ENCODE measurements at regions not wholly inside any gene's neighbourhood (a gene's known extent, or its start where the extent isn't known, plus 50 kb on each side); places are given as distances from the start of the nearest gene placed in this dataset.

DNA sequence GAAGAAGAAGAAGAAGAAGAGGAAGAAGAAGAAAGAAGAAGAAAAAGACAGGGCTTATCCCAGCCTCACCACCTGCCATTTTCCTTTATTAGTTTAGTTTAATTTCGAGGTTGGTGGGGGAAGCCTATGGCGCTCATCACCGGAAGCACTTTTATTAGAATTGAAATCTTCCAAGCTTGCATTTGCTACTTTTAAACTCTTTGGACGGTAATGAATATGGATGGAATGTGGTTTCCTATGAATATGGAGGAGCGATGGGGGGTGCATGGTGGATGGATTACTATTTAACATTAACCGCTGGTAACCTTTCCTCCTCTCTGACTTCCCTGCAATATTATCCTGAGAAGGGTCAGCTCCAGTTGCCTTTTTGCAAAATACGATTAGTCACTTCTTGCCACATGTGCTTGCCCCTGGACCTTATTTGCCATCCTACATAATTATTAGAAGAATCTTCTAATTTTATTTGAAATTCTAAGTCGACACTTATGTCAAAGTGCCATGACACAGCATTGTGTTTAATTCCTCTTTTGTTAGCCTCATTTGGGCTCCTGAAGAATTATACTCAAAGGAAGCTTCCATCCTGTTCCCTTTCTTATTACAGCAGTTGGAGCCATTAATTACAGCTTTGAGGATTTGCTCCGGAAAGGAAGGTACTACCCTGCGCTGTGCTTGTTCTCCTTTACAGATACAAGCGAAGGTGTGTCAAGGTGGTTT is 424.5 kb downstream of the VRK1 start:
- in situ Hi-C loops (cut with MboI; ENCODE audit: low sequenced_read_pairs, unreplicated experiment) = no loop called here
- TF ChIP-seq, protein P1, sequence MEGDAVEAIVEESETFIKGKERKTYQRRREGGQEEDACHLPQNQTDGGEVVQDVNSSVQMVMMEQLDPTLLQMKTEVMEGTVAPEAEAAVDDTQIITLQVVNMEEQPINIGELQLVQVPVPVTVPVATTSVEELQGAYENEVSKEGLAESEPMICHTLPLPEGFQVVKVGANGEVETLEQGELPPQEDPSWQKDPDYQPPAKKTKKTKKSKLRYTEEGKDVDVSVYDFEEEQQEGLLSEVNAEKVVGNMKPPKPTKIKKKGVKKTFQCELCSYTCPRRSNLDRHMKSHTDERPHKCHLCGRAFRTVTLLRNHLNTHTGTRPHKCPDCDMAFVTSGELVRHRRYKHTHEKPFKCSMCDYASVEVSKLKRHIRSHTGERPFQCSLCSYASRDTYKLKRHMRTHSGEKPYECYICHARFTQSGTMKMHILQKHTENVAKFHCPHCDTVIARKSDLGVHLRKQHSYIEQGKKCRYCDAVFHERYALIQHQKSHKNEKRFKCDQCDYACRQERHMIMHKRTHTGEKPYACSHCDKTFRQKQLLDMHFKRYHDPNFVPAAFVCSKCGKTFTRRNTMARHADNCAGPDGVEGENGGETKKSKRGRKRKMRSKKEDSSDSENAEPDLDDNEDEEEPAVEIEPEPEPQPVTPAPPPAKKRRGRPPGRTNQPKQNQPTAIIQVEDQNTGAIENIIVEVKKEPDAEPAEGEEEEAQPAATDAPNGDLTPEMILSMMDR (IDR thresholded peaks at IDR 0.05; ENCODE audit: borderline replicate concordance, control extremely low read depth, extremely low read depth, insufficient read depth, missing control alignments) = no peak
- DNase-seq (ENCODE audit: low spot score) = no peak

DNA sequence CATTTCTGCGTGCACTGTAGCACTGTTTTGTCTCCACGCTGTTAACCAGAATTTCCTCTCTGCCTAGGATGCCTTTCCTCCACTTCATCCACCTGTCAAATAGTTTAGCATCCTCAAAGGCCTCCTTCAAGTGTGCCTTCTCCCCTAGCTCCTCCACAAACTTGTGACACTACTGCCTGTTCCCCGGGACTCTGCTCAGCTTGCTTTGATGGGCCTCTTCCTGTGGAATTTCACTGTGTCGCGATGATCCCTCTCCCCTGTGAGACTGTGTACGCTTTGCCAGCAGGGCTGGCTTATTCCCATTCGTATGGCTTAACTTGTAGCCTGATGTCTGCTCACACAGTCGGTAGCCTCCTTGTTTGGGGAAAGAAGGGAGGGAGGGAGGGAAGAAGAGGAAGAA is 426.8 kb downstream of the VRK1 start:
- TF ChIP-seq, protein P1 (IDR thresholded peaks at IDR 0.05; ENCODE audit: borderline replicate concordance, control extremely low read depth, extremely low read depth, insufficient read depth, missing control alignments) = no peak
- in situ Hi-C loops (cut with MboI; ENCODE audit: low sequenced_read_pairs, unreplicated experiment) = no loop called here
- no peak for DNase-seq (ENCODE audit: low spot score)

DNA sequence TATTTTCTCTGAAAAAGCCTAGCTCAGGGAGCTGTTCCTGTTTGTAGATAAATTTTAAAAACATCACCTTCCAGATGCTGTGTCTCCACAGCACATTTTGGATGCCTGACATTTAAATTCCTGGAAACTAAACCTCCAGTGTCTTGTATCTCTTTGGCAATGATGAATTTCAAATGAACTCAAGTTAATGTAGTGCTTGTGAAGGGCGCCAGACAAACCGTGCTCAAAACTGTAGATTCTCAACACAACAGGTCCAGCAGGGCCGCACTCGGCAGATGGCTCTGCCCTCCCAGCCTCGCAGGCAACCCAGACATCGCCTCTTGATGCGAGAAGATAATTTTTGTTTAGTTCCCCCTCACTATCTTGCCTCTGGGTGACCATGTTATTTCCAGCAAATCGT is 432.9 kb downstream of the VRK1 start:
- in situ Hi-C loops (cut with MboI; ENCODE audit: low sequenced_read_pairs, unreplicated experiment) = no loop called here
- DNase-seq (ENCODE audit: low spot score) = no peak
- TF ChIP-seq, protein P1 (IDR thresholded peaks at IDR 0.05; ENCODE audit: borderline replicate concordance, control extremely low read depth, extremely low read depth, insufficient read depth, missing control alignments) = no peak

DNA sequence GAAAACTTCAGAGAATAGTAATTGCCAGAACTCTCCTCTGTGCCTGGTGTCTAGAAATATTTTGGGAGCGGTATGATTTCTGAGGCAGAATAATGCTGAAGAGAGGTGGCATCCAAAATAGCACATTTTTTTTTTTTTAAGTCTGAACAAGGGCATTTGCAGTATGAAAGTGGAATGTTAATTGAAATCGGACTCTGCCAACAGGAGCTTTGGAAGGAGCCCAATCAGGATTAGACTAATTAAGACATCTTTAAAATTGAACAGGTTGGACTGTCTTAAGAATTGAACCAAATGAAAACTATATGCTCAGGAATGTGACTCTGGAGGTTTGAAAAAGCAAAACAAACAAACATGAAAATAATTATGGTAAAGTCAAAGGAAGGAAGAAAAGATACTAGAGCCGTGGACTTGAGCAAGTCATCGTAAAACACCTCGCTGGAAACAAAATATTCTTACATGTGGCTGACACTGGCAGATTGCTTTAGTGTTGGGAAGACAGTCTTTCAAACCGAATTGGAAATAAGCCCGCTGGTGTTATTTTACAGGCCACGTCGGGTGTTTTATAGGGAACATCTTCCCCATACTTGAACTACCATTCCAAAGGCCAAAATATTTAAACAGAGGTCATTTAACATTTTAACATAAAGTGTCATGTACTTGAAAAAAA is 436.3 kb downstream of the VRK1 start:
- in situ Hi-C loops (cut with MboI; ENCODE audit: low sequenced_read_pairs, unreplicated experiment) = no loop called here
- no peak for DNase-seq (ENCODE audit: low spot score)
- TF ChIP-seq, protein P1 (IDR thresholded peaks at IDR 0.05; ENCODE audit: borderline replicate concordance, control extremely low read depth, extremely low read depth, insufficient read depth, missing control alignments) = no peak

DNA sequence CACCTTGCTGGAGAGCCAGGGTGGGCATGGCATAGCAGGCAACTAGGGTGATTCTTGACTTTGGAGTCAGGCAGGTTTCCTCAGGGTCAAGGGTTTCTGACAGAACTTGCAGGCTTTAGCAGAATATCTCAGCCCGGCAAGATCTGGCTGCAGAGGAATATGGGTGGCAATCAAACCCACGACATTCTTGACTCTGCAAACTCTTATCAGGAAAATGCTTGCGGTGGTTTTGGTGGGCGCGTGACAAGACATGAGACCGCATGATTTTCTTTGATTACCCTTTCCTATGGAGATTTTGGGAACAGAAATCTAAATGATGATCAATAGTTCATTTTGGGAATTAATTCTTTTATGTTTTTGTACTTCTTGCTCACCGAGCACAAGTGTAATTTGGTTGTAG is 449.5 kb downstream of the VRK1 start:
- no peak for DNase-seq (ENCODE audit: low spot score)
- TF ChIP-seq, protein P1 (IDR thresholded peaks at IDR 0.05; ENCODE audit: borderline replicate concordance, control extremely low read depth, extremely low read depth, insufficient read depth, missing control alignments) = no peak
- in situ Hi-C loops (cut with MboI; ENCODE audit: low sequenced_read_pairs, unreplicated experiment) = no loop called here

DNA sequence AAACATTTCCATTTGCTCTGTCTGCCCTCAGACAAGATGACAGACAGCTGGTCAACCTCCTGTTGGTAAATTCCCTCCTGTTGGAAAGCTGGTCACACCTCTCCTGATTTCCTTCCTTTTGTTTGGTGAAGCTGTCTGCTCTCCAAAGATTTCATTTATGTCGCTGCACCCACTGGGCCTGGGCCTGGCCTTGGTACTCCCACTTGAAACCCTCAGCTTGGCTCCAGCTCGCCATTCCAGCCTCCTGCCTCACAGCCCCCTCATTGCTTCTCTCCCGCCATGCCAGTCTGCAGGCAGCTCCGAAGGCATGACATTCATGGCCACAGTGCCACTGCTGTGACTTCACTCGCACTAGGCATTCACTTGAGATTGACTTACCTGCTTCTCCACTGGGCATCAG is 451.8 kb downstream of the VRK1 start:
- TF ChIP-seq, protein P1 (IDR thresholded peaks at IDR 0.05; ENCODE audit: borderline replicate concordance, control extremely low read depth, extremely low read depth, insufficient read depth, missing control alignments) = no peak
- DNase-seq (ENCODE audit: low spot score) = no peak
- in situ Hi-C loops (cut with MboI; ENCODE audit: low sequenced_read_pairs, unreplicated experiment) = no loop called here
